Choroid plexus epithelial cell (primary cell): ENCODE measurements at regions not wholly inside any gene's neighbourhood (a gene's known extent, or its start where the extent isn't known, plus 50 kb on each side); places are given as distances from the start of the nearest gene placed in this dataset.

Experiments
- DNase-seq: peaks from one replicate; pipeline ENCODE4 v3.0.0-alpha.2; 2010; ENCODE audit warnings: low read depth
- H3K4me3 ChIP-seq: 2 replicates; pipeline ENCODE4 v1.5.1; 2011; ENCODE audit warnings: low read depth, mild to moderate bottlenecking, control low read depth, low read length, moderate library complexity
- TF ChIP-seq, protein P1 (sequence below): conservative IDR thresholded peaks from 2 replicates; pipeline ENCODE4 v1.5.1; 2011; ENCODE audit warnings: low read depth, mild to moderate bottlenecking, control low read depth, inconsistent platforms, low read length, moderate library complexity

DNA sequence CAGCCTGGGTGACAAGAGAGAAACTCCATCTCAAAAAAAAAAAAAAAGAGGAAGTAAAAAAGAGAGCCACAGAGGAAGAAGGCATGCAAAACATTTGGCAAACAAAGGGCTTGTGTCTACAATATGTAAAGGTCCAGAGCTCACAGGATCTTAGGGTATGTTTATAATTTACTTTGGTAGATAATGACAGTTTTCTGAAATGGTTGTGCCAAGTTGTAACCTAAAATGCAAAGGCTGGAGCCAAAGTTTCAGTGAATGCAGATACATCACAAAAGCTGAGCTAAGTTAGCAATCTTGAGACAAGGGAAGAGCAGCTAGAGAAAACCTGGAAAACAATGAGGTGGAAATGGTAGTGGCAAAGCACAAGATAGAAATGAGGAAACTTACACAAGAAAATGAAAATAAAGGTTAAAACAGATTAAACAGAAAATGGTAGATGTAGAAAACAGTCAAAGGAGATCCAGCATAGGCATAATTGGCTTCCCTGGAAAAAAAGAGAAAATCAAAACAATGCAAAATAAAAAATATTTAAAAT lies 77.5 kb upstream of the HK2 start:
- DNase-seq, result no peak
- TF ChIP-seq, protein P1, sequence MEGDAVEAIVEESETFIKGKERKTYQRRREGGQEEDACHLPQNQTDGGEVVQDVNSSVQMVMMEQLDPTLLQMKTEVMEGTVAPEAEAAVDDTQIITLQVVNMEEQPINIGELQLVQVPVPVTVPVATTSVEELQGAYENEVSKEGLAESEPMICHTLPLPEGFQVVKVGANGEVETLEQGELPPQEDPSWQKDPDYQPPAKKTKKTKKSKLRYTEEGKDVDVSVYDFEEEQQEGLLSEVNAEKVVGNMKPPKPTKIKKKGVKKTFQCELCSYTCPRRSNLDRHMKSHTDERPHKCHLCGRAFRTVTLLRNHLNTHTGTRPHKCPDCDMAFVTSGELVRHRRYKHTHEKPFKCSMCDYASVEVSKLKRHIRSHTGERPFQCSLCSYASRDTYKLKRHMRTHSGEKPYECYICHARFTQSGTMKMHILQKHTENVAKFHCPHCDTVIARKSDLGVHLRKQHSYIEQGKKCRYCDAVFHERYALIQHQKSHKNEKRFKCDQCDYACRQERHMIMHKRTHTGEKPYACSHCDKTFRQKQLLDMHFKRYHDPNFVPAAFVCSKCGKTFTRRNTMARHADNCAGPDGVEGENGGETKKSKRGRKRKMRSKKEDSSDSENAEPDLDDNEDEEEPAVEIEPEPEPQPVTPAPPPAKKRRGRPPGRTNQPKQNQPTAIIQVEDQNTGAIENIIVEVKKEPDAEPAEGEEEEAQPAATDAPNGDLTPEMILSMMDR, result no peak
- H3K4me3 ChIP-seq, result no peak overlapping the region

DNA sequence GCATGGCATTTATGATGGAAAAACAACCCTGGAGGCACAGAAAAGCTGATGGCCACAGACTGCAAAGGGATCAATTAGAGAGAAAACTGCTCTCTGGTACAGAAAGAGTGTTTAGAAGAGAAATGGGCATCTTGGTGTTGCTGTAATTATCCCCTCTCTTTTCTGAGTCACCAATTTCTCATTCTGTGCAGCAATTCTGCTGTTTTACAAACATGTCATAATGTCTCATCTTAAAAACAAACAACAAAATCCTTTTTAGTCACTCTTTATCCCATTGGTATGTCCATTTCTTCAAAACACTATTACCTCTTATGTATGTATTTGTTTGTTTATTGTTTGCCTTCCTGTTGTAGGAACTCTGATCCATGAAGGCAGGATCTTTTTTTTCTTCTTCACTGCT lies 73.9 kb upstream of the HK2 start:
- no peak for DNase-seq
- no peak overlapping the region for H3K4me3 ChIP-seq
- TF ChIP-seq, protein P1, result no peak

DNA sequence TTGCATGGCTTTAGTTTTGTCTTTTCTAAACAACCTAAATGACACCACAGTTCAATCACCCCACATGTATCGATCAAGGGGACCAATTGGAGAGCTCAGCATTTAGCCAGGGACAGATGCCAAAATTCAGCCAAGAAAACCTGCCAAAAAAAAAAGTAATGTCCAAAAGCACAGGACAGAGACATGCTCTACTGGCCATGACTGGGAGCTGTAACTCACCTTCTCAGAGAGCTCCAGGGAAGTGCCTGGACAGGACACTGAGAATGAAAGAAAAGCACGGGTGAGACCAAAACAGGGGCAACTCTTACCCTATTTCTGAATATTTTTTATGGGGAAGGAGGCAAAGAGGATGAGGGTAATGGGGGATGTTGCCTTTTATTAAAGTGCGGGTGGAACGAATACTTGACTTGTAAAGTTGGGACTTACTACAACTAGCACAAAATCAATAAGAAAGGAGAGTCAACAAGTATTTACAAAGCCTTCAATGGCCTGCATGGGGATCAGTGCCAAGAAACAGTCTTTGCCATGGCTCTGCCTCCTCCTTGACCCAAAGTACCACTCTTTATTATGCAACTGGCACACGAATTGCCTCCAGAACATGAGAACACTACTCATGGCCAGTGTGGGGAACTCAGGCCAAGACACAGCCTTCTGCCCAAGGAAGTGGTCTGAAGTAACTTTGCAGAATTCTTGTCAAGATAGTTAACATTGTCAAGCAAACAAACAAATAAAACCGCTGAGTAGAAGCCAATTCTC lies 72.9 kb upstream of the HK2 start:
- no peak overlapping the region for H3K4me3 ChIP-seq
- TF ChIP-seq, protein P1, result no peak
- no peak for DNase-seq

DNA sequence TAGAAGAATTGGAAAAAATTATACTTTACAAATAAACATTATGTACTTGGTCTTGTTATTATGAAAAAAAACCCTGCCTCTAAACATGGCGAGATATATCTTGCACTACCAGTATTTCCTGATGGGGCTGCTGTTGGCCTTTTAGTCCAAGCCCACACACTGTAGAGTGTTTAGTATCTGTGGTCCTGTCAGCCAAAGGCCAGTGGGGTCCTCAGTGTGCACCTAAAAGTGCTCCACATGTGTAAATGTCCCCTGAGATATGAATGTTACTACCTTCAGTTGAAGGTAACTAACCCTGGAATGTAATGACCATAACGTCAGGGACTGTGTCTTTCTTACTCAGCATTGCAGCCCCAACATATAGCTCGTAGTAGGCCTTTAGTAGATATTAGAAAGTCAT lies 71.1 kb upstream of the HK2 start:
- DNase-seq, result no peak
- TF ChIP-seq, protein P1, result peak; percentile 12
- no peak overlapping the region for H3K4me3 ChIP-seq

DNA sequence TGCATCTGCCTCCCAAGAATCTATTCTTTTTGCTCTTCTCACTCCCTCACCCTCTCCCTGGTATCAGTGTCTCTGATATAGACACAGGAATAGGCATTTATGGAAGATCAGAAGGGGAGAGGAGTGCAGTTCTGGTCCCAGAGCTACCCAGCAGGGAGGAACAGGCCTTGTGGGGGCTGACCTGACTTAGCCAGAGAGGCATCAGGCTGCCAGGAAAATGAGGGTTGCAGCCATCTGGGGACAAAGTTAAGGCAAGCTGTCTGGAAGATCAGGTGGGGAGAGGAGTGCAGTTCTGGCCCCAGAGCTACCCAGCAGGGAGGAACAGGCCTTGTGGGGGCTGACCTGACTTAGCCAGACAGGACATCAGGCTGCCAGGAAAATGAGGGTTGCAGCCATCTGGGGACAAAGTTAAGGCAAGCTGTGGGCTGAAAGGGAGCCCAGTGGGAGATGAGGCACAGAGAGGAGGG lies 69.9 kb upstream of the HK2 start:
- H3K4me3 ChIP-seq, result no peak overlapping the region
- TF ChIP-seq, protein P1, result no peak
- DNase-seq, result no peak

DNA sequence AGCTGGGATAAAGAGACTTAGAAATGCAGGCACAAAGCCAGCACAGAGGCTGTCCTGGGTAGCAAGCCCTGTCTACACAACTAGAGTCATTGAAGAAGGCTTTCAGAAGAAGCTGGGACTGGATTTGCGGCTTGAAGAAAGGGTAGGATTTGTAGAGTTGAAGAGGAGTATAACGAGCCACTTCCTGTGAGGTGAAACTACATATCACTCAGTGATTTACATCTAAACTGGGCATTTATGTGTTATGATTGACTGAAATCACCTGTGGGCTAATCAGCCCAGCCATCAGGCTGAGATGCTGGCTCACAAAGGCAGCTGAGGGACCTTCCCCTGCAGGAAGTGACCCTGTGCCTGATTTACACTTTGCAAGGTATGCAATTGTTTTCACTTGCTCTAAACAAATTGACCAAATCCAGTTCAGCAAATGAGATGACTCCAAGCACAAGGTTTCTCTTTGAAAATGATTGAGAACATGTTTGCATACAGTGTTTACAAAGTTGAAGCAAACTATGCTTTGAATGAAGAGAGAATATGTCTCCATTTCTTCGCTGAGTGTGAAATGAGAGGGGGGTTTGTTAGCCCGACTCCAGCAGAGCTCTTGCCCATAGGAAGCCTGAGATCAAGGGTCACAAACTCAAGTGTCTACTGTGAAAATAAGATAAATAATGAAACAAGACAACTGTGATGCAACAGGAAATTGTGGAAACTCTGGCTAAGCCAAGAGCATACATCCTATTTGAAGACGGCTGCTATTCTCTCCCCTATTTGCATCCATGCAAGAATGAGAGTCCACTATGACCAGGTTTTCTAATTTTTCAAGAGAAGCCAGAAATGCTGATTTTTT lies 69.3 kb upstream of the HK2 start:
- peak; percentile 64 for DNase-seq
- H3K4me3 ChIP-seq, result no peak overlapping the region
- TF ChIP-seq, protein P1, result no peak
